ENCODE measurements at regions not wholly inside any gene's neighbourhood (a gene's known extent, or its start where the extent isn't known, plus 50 kb on each side); places are given as distances from the start of the nearest gene placed in this dataset.

GRCh38 chr5:122561209-122561608 lies 213.7 kb upstream of the SNX2 start:
- ChIA-PET CTCF (ENCODE audit: low intra/inter-chr PET ratio, low total read pairs) (no interaction called here), POLR2A (no interaction called here)
- WGBS (ENCODE audit: low lambda C conversion rate): 1% methylated on average over 3 of the region's 3 CpGs
- intact Hi-C loops (cut with micrococcal nuclease; ENCODE audit: unreplicated experiment) (no loop called here), in situ Hi-C loops (cut with HindIII; ENCODE audit: extremely low pct_ligation_motif_present, low pct_unique_long_range_greater_than_20kb) (no loop called here)
- H3K4me2 ChIP-seq (ENCODE audit: low read depth, low read length): no peak overlapping the region
- no peaks in the 10 kb centered on the region for H3K4me1 ChIP-seq (ENCODE audit: insufficient read depth, low read length)
- FAIRE-seq (no peak), DNase-seq (ENCODE audit: low spot score) (no peak), ATAC-seq (no peak)
- no peaks in the 10 kb centered on the region for H4K20me1 ChIP-seq (ENCODE audit: insufficient read depth, low read length)
- no TSS peak for BruUV-seq (replicated peaks)
- H3K9me3 ChIP-seq (ENCODE audit: low read length): no peaks in the 10 kb centered on the region
- H3K4me3 ChIP-seq (replicated peaks in 1 of 3; ENCODE audit: insufficient read depth in 1 of 3, low read depth in 2 of 3, low read length in 3 of 3): no peak overlapping the region
- no peak overlapping the region for H3K27ac ChIP-seq (ENCODE audit: extremely low read length, insufficient read depth, low read length)
- H3K27me3 ChIP-seq (ENCODE audit: control insufficient read depth in 1 of 2, insufficient read depth in 2 of 2, low read length in 2 of 2): no peaks in the 10 kb centered on the region
- no peaks in the 10 kb centered on the region for H3K36me3 ChIP-seq (replicated peaks in 1 of 2; ENCODE audit: control insufficient read depth in 1 of 2, insufficient read depth in 2 of 2, low read length in 2 of 2)
- no peak for TF ChIP-seq MTA1 (CRISPR knock-in tag; IDR thresholded peaks at IDR 0.05; ENCODE audit: borderline replicate concordance)
- no peak for TF ChIP-seq ZNF317 (CRISPR knock-in tag; IDR thresholded peaks at IDR 0.05)
- no peak for TF ChIP-seq ZNF207 (IDR thresholded peaks at IDR 0.05; ENCODE audit: borderline replicate concordance)
- TF ChIP-seq, protein P1, sequence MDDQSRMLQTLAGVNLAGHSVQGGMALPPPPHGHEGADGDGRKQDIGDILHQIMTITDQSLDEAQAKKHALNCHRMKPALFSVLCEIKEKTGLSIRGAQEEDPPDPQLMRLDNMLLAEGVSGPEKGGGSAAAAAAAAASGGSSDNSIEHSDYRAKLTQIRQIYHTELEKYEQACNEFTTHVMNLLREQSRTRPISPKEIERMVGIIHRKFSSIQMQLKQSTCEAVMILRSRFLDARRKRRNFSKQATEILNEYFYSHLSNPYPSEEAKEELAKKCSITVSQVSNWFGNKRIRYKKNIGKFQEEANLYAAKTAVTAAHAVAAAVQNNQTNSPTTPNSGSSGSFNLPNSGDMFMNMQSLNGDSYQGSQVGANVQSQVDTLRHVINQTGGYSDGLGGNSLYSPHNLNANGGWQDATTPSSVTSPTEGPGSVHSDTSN (CRISPR knock-in tag; IDR thresholded peaks at IDR 0.05; ENCODE audit: borderline replicate concordance): no peak
- TF ChIP-seq ZNF543 (CRISPR knock-in tag; IDR thresholded peaks at IDR 0.05): no peak
- no peak for TF ChIP-seq TEAD3 (CRISPR knock-in tag; optimal IDR thresholded peaks at IDR 0.05; ENCODE audit: borderline replicate concordance)
- TF ChIP-seq ZBED4 (CRISPR knock-in tag; IDR thresholded peaks at IDR 0.05; ENCODE audit: borderline replicate concordance): no peak
- no peaks in the 10 kb centered on the region for H3K79me2 ChIP-seq (ENCODE audit: insufficient read depth, low read length)
- H3K9ac ChIP-seq (ENCODE audit: insufficient read depth, low read depth, low read length): no peak overlapping the region
- H2AFZ ChIP-seq (ENCODE audit: low read length): no peak overlapping the region
